Adrenal gland (tissue), 5 donors: ENCODE measurements at regions not wholly inside any gene's neighbourhood (a gene's known extent, or its start where the extent isn't known, plus 50 kb on each side); places are given as distances from the start of the nearest gene placed in this dataset.

Experiments
- POLR2A ChIP-seq, 2 donors: fragments of 450-650 bp; IDR thresholded peaks; one replicate each; pipeline ENCODE4 v1.6.1; 2017; ENCODE audit warnings: antibody characterized with exemption in 2 of 2, mild to moderate bottlenecking in 2 of 2, moderate library complexity in 1 of 2
- TF ChIP-seq, protein P1 (sequence below), 6 experiments: fragments of 450-650 bp in 4 of 6; fragments of 200-600 bp in 2 of 6; sonication (generic) in 1 of 6; IDR thresholded peaks; 1 replicate in 5 of 6; 2 replicates in 1 of 6; pipeline versions ENCODE4 v1.5.1 to v1.8.0; 2016 to 2021; ENCODE audit warnings: antibody characterized with exemption in 6 of 6, mild to moderate bottlenecking in 2 of 6, moderate library complexity in 1 of 6
- donor health status: DM: no; HTN: no; CAD: no.

DNA sequence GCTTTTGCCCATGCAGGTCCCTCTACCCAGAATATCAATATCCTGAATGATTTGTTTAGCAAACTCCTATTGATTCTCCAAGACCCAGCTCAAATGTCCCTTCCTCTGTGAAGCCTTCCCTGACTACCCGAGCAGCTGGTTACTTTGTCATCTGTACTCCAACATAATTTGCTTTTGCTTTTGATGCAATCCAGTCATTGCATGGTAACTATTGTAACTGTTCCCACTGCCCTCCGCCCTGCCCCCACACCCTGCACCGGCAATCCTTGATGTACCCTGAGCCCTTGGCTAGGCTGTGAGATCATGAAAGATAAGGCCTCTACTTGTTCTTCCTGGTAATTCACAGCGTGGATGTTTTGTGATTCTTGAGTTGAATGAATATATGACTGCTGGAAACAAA is 119.9 kb upstream of the BOD1 start:
- TF ChIP-seq, protein P1, sequence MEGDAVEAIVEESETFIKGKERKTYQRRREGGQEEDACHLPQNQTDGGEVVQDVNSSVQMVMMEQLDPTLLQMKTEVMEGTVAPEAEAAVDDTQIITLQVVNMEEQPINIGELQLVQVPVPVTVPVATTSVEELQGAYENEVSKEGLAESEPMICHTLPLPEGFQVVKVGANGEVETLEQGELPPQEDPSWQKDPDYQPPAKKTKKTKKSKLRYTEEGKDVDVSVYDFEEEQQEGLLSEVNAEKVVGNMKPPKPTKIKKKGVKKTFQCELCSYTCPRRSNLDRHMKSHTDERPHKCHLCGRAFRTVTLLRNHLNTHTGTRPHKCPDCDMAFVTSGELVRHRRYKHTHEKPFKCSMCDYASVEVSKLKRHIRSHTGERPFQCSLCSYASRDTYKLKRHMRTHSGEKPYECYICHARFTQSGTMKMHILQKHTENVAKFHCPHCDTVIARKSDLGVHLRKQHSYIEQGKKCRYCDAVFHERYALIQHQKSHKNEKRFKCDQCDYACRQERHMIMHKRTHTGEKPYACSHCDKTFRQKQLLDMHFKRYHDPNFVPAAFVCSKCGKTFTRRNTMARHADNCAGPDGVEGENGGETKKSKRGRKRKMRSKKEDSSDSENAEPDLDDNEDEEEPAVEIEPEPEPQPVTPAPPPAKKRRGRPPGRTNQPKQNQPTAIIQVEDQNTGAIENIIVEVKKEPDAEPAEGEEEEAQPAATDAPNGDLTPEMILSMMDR (IDR thresholded peaks at IDR 0.05) = no peak
- TF ChIP-seq POLR2A (IDR thresholded peaks at IDR 0.05) = no peak
